ENCODE measurements at regions not wholly inside any gene's neighbourhood (a gene's known extent, or its start where the extent isn't known, plus 50 kb on each side); places are given as distances from the start of the nearest gene placed in this dataset.

DNA sequence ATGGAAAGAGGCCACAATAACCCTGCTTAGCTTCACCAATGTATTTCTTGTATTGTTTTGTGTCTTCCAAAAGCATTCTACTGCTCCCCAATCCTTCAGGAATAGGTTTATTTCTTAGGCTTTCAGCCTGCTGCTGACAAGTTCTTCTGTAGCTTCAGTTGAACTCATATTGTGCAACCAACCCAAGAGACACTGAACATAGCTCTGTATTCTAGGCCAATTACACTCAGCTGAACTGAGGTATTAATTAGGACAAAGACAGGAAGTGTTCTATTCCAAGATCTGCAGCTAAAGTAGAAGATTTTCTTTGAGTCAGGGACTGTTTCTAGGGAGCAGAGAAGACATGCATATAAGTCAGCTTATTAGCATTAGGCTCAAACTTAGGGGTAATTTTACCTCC is 151.8 kb downstream of the LHFPL1 start:
- TF ChIP-seq, protein P1, sequence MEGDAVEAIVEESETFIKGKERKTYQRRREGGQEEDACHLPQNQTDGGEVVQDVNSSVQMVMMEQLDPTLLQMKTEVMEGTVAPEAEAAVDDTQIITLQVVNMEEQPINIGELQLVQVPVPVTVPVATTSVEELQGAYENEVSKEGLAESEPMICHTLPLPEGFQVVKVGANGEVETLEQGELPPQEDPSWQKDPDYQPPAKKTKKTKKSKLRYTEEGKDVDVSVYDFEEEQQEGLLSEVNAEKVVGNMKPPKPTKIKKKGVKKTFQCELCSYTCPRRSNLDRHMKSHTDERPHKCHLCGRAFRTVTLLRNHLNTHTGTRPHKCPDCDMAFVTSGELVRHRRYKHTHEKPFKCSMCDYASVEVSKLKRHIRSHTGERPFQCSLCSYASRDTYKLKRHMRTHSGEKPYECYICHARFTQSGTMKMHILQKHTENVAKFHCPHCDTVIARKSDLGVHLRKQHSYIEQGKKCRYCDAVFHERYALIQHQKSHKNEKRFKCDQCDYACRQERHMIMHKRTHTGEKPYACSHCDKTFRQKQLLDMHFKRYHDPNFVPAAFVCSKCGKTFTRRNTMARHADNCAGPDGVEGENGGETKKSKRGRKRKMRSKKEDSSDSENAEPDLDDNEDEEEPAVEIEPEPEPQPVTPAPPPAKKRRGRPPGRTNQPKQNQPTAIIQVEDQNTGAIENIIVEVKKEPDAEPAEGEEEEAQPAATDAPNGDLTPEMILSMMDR (IDR thresholded peaks at IDR 0.05; ENCODE audit: borderline replicate concordance, extremely low read depth, low read length, poor library complexity, severe bottlenecking) = no peak
- TF ChIP-seq EZH2 (IDR thresholded peaks at IDR 0.05; ENCODE audit: borderline replicate concordance, low read depth, low read length, severe bottlenecking) = no peak
